CD4-positive, CD25-positive, alpha-beta regulatory T cell (primary cell): ENCODE measurements at regions not wholly inside any gene's neighbourhood (a gene's known extent, or its start where the extent isn't known, plus 50 kb on each side); places are given as distances from the start of the nearest gene placed in this dataset.

Experiments used
- ATAC-seq, 2 donors: fragments of 150-1000 bp; cut with Tn5 transposase; one replicate each; pipeline ENCODE4 v1.10.0; 2021; ENCODE audit warnings: low read depth in 2 of 2, moderate number of reproducible peaks in 2 of 2, moderate library complexity in 1 of 2
- DNase-seq, 3 donors: peaks; one replicate each; pipeline versions ENCODE4 v3.0.0 to v3.0.0-alpha.2; 2012 to 2022; ENCODE audit warnings: mixed read lengths in 1 of 3
- H3K27ac ChIP-seq: one replicate; pipeline ENCODE4 v1.7.0; 2013; ENCODE audit warnings: mild to moderate bottlenecking, low read length; ENCODE audit not compliant: insufficient read depth, poor library complexity, severe bottlenecking
- H3K27me3 ChIP-seq: one replicate; pipeline ENCODE4 v1.7.0; 2013; ENCODE audit warnings: low read length; ENCODE audit not compliant: control insufficient read depth, insufficient read depth
- H3K36me3 ChIP-seq: one replicate; pipeline ENCODE4 v1.7.0; 2013; ENCODE audit warnings: mild to moderate bottlenecking, low read length, moderate library complexity; ENCODE audit not compliant: control insufficient read depth, insufficient read depth
- H3K4me1 ChIP-seq: 2 replicates; pipeline ENCODE4 v1.7.0; 2013; ENCODE audit warnings: mild to moderate bottlenecking, low read length; ENCODE audit not compliant: insufficient read depth, control insufficient read depth, poor library complexity, severe bottlenecking
- H3K4me3 ChIP-seq: one replicate; pipeline ENCODE4 v1.7.0; 2013; ENCODE audit warnings: low read depth, mild to moderate bottlenecking, low read length, moderate library complexity
- H3K9me3 ChIP-seq, 2 experiments: 1 replicate in 1 of 2; 2 replicates in 1 of 2; pipeline ENCODE4 v1.7.0; 2013; ENCODE audit warnings: low read length in 2 of 2, mild to moderate bottlenecking in 1 of 2, moderate library complexity in 1 of 2; ENCODE audit not compliant: control insufficient read depth in 2 of 2
- H3K27ac Mint-ChIP-seq, 3 donors: one replicate each; pipeline ENCODE4 v1.8.0; 2020 to 2022; ENCODE audit warnings: mild to moderate bottlenecking in 3 of 3, mixed read lengths in 3 of 3, moderate library complexity in 2 of 3
- H3K27me3 Mint-ChIP-seq: one replicate; pipeline ENCODE4 v1.8.0; 2022; ENCODE audit warnings: mild to moderate bottlenecking, mixed read lengths
- H3K36me3 Mint-ChIP-seq: one replicate; pipeline ENCODE4 v1.8.0; 2020; ENCODE audit warnings: mixed read lengths
- H3K4me1 Mint-ChIP-seq, 4 donors: one replicate each; pipeline ENCODE4 v1.8.0; 2020 to 2022; ENCODE audit warnings: mixed read lengths in 4 of 4, mild to moderate bottlenecking in 1 of 4
- H3K4me3 Mint-ChIP-seq, 4 donors: one replicate each; pipeline ENCODE4 v1.8.0; 2020 to 2022; ENCODE audit warnings: mild to moderate bottlenecking in 4 of 4, mixed read lengths in 4 of 4, moderate library complexity in 3 of 4
- H3K9me3 Mint-ChIP-seq, 7 donors: one replicate each; pipeline ENCODE4 v1.8.0; 2020 to 2022; ENCODE audit warnings: mixed read lengths in 7 of 7, mild to moderate bottlenecking in 3 of 7, moderate library complexity in 2 of 7

DNA sequence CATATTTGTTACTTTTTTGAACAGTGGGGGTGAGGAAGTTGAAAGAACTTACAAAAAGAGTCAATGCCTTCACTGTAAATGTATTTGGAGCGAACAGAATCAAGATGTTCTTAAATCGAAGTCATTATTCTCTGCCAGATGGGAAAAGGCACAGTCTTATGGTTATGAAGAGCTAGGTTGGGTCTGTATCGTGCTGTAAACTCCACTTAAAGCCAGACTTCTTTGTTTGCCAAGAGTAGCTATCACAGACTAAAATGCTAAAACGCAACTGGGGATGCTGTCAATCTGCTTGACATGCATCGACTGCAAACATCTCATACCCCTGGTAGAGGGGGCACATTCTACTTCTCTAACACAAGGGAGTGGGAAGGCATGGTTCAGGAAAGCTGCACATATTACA is 160.4 kb downstream of the DACT1 start:
- Histone ChIP-seq H3K27ac (no peak overlapping the region), H3K36me3 (no peaks in the 10 kb centered on the region), H3K27me3 (no peaks in the 10 kb centered on the region), H3K9me3 (no peaks in the 10 kb centered on the region), H3K4me1 (no peaks in the 10 kb centered on the region), H3K4me3 (no peak overlapping the region)
- Mint-ChIP-seq H3K4me1 (no peaks in the 10 kb centered on the region), H3K27me3 (peaks cover 4% of the 10 kb centered on the region), H3K9me3 (no peaks in the 10 kb centered on the region), H3K4me3 (no peak overlapping the region), H3K36me3 (no peaks in the 10 kb centered on the region), H3K27ac (no peak overlapping the region)
- DNase-seq (no peak), ATAC-seq (no peak)

DNA sequence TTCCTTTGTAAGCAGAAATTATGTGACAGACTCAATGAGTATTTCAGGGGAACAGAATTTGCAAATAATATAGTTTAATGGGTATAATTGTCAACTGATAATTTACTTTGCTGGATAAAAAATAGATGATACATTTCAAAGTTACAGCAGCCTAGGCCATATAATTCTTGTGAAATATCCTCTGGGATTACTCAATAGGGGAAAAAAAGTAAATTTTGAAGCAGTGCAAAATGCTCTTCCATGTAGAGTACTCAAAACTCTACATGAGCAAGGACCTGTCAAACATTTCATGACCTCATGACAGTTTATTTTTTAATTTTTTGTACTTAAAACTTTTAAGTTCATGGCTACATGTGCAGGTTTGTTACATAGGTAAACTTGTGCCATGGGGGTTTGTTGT is 163.3 kb downstream of the DACT1 start:
- DNase-seq, result no peak
- H3K27ac Mint-ChIP-seq, result no peak overlapping the region
- no peaks in the 10 kb centered on the region for H3K9me3 ChIP-seq
- no peak for ATAC-seq
- no peak overlapping the region for H3K4me3 ChIP-seq
- H3K36me3 ChIP-seq, result no peaks in the 10 kb centered on the region
- H3K27me3 ChIP-seq, result no peaks in the 10 kb centered on the region
- H3K4me1 Mint-ChIP-seq, result no peaks in the 10 kb centered on the region
- H3K27ac ChIP-seq, result no peak overlapping the region
- H3K9me3 Mint-ChIP-seq, result no peaks in the 10 kb centered on the region
- H3K4me1 ChIP-seq, result no peaks in the 10 kb centered on the region
- no peak overlapping the region for H3K4me3 Mint-ChIP-seq
- H3K36me3 Mint-ChIP-seq, result no peaks in the 10 kb centered on the region
- H3K27me3 Mint-ChIP-seq, result peaks cover 4% of the 10 kb centered on the region

DNA sequence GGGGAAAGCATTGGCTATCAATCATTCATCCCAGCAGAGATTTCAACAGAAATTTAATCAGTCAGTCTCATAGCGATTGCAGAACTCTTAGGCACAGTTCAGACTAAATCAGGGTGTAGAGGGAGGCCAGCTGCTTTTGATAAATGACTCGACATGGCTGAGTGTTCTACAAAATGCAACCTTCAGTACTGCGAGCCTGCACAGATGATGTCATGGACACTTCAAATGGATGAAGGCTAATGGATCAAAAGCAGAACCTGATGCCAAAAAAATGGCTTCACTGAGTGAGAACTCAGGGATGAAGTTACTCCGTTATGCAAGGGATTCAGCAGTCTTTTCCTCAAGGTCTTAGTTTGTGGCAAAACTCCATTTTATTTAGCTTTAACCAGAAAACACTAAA is 167.3 kb downstream of the DACT1 start:
- H3K9me3 ChIP-seq, result no peaks in the 10 kb centered on the region
- peaks cover 0 to 4% (median 0%) of the 10 kb centered on the region in 7 donors for H3K9me3 Mint-ChIP-seq
- H3K4me1 ChIP-seq, result no peaks in the 10 kb centered on the region
- H3K4me3 ChIP-seq, result no peak overlapping the region
- no peak overlapping the region for H3K27ac Mint-ChIP-seq
- ATAC-seq (no peak), DNase-seq (no peak)
- H3K27me3 Mint-ChIP-seq, result peaks cover 4% of the 10 kb centered on the region
- no peaks in the 10 kb centered on the region for H3K36me3 ChIP-seq
- no peak overlapping the region for H3K27ac ChIP-seq
- H3K27me3 ChIP-seq, result no peaks in the 10 kb centered on the region
- H3K4me3 Mint-ChIP-seq, result no peak overlapping the region
- H3K36me3 Mint-ChIP-seq, result no peaks in the 10 kb centered on the region
- no peaks in the 10 kb centered on the region for H3K4me1 Mint-ChIP-seq

DNA sequence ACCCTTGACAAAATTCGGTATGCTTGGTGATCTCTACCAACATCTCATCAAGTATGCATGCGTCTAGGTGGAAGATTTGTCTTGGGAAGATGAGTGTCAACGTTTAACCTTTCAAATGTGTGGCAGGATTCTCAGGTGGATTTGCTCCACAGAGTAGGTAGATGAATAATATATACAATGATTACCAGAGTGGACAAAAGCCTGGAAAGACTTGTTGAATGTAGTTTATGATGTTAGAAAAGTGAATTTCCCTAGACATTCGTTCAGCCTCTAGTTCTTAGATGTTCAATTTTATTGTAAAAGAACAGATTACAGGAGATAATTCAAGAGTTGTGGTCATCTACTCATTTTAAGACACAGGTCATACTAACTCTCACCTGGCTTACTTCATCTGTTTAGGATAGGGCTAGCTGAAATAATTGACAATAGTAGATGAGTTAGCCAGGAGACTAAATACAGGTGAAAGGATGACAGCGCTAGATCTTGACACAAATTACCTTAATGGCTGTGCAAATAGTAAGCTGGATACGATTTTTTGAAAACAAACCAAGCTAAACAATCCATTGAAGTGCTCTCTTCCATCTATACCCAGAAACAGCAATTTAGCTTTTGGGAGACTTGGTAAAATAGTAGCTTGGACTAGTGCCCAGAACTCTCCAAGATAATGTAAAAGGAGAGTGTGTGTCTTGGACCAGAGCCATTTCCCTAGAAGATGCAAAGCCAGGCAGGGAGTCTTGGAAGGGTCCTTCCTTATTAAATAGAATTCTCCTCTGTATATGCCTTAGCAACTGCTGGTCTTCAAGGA is 168.0 kb downstream of the DACT1 start:
- H3K9me3 Mint-ChIP-seq, result peaks cover 0 to 4% (median 0%) of the 10 kb centered on the region in 7 donors
- no peak overlapping the region for H3K4me3 Mint-ChIP-seq
- no peaks in the 10 kb centered on the region for H3K4me1 ChIP-seq
- H3K27ac ChIP-seq, result no peak overlapping the region
- no peaks in the 10 kb centered on the region for H3K9me3 ChIP-seq
- no peak overlapping the region for H3K27ac Mint-ChIP-seq
- ATAC-seq, result no peak
- no peak overlapping the region for H3K4me3 ChIP-seq
- no peak for DNase-seq
- H3K4me1 Mint-ChIP-seq, result no peaks in the 10 kb centered on the region
- H3K36me3 Mint-ChIP-seq, result no peaks in the 10 kb centered on the region
- H3K27me3 Mint-ChIP-seq, result peaks cover 4% of the 10 kb centered on the region
- H3K27me3 ChIP-seq, result no peaks in the 10 kb centered on the region
- no peaks in the 10 kb centered on the region for H3K36me3 ChIP-seq

DNA sequence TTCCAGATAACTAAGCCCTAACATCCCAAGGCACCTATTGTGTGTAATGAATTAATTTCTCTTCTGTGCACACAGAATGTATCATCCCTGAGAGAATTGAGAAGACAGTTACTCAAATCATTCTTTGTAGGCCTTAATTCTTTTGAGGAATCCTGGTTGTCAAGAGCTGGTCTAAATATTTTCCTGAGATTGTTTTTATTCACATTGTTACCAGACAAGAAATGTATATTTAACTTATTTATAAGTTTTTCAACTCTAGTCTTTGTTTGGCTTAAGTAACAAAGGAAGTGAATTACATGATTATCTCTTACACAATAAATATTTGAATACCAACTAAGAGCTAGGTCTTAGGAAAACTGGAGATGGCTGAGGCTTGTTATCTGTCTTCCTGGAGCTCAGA is 169.4 kb downstream of the DACT1 start:
- no peak overlapping the region for H3K27ac ChIP-seq
- Mint-ChIP-seq H3K4me1 (no peaks in the 10 kb centered on the region), H3K4me3 (no peak overlapping the region), H3K27me3 (no peaks in the 10 kb centered on the region), H3K27ac (no peak overlapping the region), H3K36me3 (no peaks in the 10 kb centered on the region), H3K9me3 (peaks cover 0 to 4% (median 0%) of the 10 kb centered on the region in 7 donors)
- no peaks in the 10 kb centered on the region for H3K4me1 ChIP-seq
- H3K9me3 ChIP-seq, result no peaks in the 10 kb centered on the region
- no peak for ATAC-seq
- H3K4me3 ChIP-seq, result no peak overlapping the region
- no peak for DNase-seq
- H3K27me3 ChIP-seq, result no peaks in the 10 kb centered on the region
- H3K36me3 ChIP-seq, result no peaks in the 10 kb centered on the region

DNA sequence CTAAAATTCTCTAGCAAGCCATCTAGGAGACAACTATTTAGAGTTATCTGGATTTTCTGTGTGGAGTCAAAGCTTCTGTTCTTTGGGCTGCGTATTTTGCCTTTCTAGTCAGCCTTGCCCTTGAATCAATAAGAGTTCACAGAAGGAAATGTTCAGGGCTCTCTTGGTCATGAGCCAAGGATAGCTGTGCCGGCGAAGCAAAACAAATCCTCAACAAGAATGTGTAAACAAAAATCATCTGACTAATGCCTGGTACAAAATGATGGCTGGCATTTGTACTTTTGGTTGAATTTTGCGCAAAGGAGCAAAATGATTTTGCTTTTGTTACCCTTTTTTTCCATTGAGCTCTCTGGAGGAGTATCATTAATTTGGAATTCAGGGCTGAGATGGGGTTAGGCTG is 171.1 kb downstream of the DACT1 start:
- H3K27me3 ChIP-seq, result no peaks in the 10 kb centered on the region
- no peaks in the 10 kb centered on the region for H3K27me3 Mint-ChIP-seq
- H3K9me3 ChIP-seq, result no peaks in the 10 kb centered on the region
- H3K9me3 Mint-ChIP-seq, result peaks cover 0 to 4% (median 0%) of the 10 kb centered on the region in 7 donors
- H3K36me3 Mint-ChIP-seq, result no peaks in the 10 kb centered on the region
- H3K36me3 ChIP-seq, result no peaks in the 10 kb centered on the region
- H3K4me1 ChIP-seq, result no peaks in the 10 kb centered on the region
- ATAC-seq (no peak), DNase-seq (no peak)
- H3K27ac Mint-ChIP-seq, result no peak overlapping the region
- H3K4me1 Mint-ChIP-seq, result no peaks in the 10 kb centered on the region
- H3K27ac ChIP-seq, result no peak overlapping the region
- H3K4me3 ChIP-seq, result no peak overlapping the region
- no peak overlapping the region for H3K4me3 Mint-ChIP-seq

DNA sequence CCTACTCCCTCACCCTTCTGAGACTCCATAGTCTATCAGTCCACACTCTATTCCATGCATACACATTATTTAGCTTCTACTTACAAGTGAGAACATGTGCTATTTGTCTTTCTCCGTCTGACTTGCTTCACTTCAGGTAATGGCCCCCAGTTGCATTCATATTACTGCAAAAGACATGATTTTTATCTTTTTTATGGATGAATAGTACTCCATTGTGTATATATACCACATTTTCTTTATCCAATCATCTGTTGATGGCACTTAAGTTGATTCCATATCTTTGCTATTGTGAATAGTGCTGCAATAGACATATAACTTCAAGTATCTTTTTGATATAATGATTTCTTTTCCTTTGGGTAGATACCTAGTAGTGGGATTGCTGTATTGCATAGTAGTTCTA is 171.8 kb downstream of the DACT1 start:
- no peak overlapping the region for H3K27ac ChIP-seq

More for the DNA sequence above, 171.8 kb downstream of the DACT1 start:
- no peak for DNase-seq
- no peaks in the 10 kb centered on the region for H3K27me3 ChIP-seq
- Mint-ChIP-seq H3K4me3 (no peak overlapping the region), H3K27ac (no peak overlapping the region), H3K9me3 (peaks cover 0 to 4% (median 0%) of the 10 kb centered on the region in 7 donors), H3K36me3 (no peaks in the 10 kb centered on the region), H3K27me3 (peaks cover 2% of the 10 kb centered on the region), H3K4me1 (no peaks in the 10 kb centered on the region)
- H3K4me1 ChIP-seq, result no peaks in the 10 kb centered on the region
- H3K4me3 ChIP-seq, result no peak overlapping the region
- H3K9me3 ChIP-seq, result no peaks in the 10 kb centered on the region
- H3K36me3 ChIP-seq, result no peaks in the 10 kb centered on the region
- ATAC-seq, result no peak
